Prostate gland (tissue), 2 donors: ENCODE measurements at regions not wholly inside any gene's neighbourhood (a gene's known extent, or its start where the extent isn't known, plus 50 kb on each side); places are given as distances from the start of the nearest gene placed in this dataset.

Experiments used
- POLR2A ChIP-seq: fragments of 450-650 bp; IDR thresholded peaks from one replicate; pipeline ENCODE4 v1.6.1; 2016; ENCODE audit warnings: antibody characterized with exemption, mild to moderate bottlenecking
- TF ChIP-seq, protein P1 (sequence below), 4 experiments: fragments of 200-600 bp in 2 of 4; fragments of 450-650 bp in 2 of 4; sonication (generic) in 2 of 4; IDR thresholded peaks; 1 replicate in 3 of 4; 2 replicates in 1 of 4; pipeline ENCODE4 v1.5.1; 2016 to 2019; ENCODE audit warnings: antibody characterized with exemption in 4 of 4, mild to moderate bottlenecking in 2 of 4, moderate library complexity in 2 of 4

DNA sequence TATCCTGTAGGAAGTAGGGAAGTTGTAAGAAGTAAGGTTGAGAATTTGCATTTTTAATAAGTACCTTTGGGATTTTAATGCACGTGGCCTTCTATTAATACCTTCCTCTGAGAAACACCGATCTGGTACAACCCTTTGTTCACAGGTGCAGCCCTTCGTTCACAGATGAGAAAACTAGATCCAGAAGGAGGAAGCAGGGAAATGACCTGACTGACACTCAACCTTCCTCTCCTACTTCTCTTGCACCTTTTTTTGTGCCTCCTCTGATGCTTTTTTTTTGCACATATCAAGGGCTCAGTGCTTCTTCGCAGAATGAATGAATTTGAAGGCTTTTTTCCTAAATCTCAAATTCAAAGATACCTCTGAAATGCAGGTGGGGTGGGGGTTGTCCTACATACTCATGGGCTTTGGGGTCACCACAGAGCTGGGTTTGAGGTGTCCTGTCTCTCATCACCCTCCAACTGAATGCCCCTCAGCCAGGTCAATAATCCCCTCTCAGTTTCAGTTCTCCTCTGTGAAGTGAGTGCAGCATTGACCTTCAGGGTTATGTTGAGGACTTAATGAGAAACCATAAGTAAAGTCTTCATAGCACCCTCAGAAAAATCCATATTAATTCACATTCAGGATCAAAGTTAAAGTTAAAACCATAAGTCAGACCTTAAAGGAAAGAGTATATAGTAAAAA lies 161.5 kb upstream of the CTNNB1 start:
- TF ChIP-seq, protein P1, sequence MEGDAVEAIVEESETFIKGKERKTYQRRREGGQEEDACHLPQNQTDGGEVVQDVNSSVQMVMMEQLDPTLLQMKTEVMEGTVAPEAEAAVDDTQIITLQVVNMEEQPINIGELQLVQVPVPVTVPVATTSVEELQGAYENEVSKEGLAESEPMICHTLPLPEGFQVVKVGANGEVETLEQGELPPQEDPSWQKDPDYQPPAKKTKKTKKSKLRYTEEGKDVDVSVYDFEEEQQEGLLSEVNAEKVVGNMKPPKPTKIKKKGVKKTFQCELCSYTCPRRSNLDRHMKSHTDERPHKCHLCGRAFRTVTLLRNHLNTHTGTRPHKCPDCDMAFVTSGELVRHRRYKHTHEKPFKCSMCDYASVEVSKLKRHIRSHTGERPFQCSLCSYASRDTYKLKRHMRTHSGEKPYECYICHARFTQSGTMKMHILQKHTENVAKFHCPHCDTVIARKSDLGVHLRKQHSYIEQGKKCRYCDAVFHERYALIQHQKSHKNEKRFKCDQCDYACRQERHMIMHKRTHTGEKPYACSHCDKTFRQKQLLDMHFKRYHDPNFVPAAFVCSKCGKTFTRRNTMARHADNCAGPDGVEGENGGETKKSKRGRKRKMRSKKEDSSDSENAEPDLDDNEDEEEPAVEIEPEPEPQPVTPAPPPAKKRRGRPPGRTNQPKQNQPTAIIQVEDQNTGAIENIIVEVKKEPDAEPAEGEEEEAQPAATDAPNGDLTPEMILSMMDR (IDR thresholded peaks at IDR 0.05) = no peak
- TF ChIP-seq POLR2A = no peak
